HCEC 1CT (cell line): ENCODE measurements at regions not wholly inside any gene's neighbourhood (a gene's known extent, or its start where the extent isn't known, plus 50 kb on each side); places are given as distances from the start of the nearest gene placed in this dataset.
A peak's percentile ranks its signal among the peaks of the same experiment; 100 is the strongest.

Experiments used
- DNase-seq: peaks from one replicate; pipeline ENCODE4 v3.0.0-alpha.2; 2017

DNA sequence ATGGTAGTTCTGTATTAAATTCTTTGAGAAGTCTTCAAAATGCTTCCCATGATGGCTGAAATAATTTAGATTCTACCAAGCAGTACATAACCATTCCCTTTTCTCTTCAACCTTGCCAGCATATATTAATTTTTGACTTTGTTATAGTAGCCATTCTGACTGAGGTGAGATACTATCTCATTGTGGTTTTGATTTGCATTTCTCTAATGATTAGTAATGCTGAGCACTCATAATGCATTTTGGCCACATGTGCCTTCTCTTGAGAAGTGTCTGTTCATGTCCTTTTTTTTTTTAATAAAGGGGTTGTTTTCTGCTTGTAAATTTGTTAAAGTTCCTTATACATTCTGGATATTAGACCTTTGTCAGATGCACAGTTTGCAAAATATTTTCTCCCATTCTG is 173.9 kb downstream of the CALCRL start:
- DNase-seq = no peak

GRCh38 chr2:187272255-187272654 is 175.8 kb downstream of the CALCRL start:
- no peak for DNase-seq

DNA sequence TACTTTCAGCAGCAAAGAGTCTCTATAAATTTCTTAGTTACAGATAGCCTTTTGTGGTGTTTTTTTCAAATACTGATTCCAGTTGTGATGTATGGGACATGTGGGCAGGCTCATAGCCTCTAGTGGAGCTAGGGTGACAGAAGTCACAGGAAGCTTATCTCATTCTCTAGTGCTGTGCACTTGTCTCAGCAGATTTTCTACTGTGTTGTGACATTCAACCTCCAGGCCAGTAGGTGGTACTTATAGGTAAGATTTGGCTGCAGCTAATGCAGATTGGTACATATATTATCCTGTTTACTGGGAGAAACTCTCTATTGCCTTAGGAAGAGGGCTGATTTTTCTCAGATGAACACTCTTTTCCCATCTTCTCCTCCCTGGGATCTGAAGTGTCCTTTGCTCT is 176.2 kb downstream of the CALCRL start:
- no peak for DNase-seq

- DNase-seq = no peak
These were observed 181.4 kb downstream of the CALCRL start for GRCh38 chr2:187266645-187267044.

- no peak for DNase-seq
These were observed 181.9 kb downstream of the CALCRL start for GRCh38 chr2:187266147-187266546.

- DNase-seq = no peak
These were observed 183.4 kb downstream of the CALCRL start for GRCh38 chr2:187264612-187265011.

DNA sequence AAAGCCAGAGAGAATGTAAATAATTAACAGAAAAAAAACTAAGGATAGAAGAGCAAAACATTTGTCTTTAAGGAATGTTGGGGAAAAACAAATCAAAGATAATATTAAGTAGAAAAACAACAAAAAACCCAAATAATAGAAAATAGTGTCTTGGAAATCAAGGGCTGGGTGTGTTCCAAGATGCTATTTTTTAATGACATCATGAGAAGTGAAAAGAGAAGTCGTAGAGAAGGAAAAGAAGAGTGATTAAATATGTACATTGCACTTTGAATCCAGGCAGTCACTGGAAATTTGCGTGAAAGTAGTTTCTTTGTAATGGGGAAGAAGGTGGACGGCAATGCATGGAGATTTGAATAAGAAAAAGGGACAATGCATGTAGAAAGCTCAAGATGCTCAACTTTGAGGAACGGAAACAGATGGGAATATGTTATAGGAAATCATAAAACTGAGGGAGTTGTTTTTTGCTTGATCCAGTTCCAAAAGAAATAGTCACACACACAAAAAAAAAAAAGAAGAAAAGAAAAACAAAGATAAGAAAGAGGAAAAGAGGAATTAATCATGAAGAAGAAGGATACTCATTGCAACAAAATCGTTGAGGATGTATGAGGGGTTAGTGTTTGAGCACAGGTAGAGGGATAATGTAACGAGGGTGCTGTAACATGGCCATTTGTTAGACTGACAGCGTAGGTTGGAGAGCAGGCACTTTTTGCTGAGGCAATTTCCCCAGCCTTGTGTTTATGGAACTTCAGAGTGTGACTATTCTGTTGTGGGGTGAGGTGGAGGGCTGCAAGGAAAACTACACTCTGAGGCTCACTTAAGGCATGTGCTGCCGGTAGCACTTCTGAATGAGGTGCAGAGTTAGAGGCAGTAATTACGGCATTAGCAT is 184.1 kb downstream of the CALCRL start:
- no peak for DNase-seq

- DNase-seq = no peak
These were observed 186.3 kb downstream of the CALCRL start for GRCh38 chr2:187261705-187262104.

- no peak for DNase-seq
These were observed 196.0 kb downstream of the CALCRL start for GRCh38 chr2:187252063-187252462.

DNA sequence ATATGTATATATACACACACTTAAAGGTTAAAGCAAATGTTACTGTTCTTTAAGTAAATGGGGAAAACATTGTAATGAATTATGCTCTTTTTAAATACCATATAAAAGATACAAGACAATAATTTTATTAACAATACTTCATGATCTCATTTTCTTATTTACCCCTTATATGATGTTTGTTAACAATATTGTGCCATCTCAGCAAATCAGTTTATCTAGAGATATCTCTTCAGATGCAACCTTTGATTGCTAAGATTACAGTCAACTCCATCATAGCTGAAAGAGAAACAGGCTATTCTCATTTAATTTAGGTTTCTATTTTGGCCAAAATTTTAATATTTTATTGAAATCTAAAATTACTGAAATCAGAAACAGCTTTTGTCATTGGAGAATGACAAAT is 197.9 kb downstream of the CALCRL start:
- no peak for DNase-seq

- peak; percentile 63 for DNase-seq
These were observed 214.2 kb downstream of the CALCRL start for GRCh38 chr2:187233811-187234210.

DNA sequence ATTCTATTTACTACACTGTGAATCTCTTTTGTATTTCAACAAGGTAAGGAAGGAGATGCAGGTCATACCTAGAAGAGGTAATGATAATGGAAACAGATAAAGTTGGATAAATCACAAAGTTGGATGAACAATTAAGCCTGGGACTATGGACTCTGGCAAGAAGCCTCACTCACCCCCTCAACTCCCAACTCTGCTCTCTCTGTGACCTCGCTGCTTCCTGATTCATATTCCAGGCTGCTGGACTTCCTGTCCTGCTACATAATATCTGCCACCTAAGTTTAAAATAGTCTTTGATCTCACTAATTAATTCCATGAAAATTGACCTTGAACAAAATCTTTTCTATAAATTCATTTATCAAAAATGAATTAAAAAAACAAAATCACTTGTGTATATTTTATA is 215.3 kb downstream of the CALCRL start:
- peak; percentile 4 for DNase-seq

GRCh38 chr2:187230088-187230487 is 218.0 kb downstream of the CALCRL start:
- DNase-seq = no peak

GRCh38 chr2:187228986-187229385 is 219.1 kb downstream of the CALCRL start:
- no peak for DNase-seq

DNA sequence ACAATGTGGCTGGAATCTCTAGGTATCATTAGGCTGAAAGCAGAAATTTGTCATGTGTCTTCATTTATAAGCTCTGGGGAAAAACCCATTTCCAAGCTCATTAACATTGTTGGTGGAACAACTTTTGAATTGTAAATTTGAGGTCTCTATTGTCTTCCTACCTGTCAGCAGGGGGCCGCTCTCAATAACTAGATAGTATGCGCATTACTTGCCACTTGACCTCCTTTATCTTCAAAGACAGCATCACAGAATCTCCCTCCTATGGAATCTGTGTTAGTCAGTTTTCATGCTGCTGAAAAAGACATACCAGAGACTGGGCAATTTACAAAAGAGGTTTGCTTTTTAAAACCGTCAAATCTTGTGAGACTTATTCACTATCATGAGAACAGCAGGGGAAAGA is 223.1 kb downstream of the CALCRL start:
- DNase-seq = no peak

DNA sequence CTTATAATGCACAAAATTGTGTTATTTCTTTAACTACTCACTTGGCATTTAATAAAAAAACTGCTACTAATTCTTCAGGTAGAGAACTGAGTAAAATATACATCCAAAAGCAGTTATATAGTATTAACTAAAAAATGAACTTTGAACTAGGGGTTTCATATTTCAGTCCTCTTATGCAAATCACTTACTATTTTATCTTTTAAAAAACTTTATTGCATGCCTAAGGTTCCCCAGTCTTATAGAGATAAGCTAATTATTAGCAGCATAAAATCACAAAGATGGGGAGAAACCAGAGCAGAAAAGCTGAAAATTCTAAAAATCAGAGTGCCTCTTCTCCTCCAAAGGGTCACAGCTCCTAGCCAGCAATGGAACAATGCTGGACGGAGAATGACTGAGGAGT is 228.0 kb downstream of the CALCRL start:
- no peak for DNase-seq

DNA sequence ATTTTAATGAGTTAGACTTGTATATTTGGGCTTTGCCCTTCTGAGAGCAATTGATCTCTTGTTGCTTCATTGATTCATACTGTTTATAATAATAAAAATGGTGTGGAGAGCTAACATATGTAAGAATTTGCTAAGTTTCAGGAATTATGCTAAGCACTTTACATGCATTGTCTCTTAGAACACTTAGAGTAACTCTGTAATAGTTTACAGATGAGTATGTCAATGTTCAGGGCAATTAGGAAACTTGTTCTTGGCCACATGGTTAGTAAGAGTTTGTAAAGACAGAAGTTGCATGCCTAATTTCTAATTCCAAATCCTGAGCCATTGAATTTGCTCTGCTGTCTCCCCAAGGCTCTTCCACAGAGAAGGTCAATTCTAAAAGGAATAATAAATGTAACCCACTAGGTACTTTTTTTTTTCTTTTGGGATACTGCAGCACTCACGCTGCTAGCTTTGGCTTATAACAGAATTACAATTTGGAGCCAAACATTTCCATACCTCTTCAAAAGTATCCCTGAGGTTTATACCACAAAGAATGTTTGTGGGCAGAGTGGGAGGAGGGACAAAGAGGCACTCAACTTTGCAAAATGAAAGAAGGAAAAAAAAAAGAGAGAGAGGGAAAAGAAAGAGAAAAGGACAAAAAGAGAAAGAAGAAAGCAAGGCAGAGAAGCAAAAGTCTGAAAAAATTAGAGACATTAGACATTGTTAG is 232.4 kb downstream of the CALCRL start:
- DNase-seq = peak; percentile 16

- no peak for DNase-seq
These were observed 233.7 kb downstream of the CALCRL start for GRCh38 chr2:187214306-187214705.

- no peak for DNase-seq
These were observed 234.3 kb downstream of the CALCRL start for GRCh38 chr2:187213798-187214197.

DNA sequence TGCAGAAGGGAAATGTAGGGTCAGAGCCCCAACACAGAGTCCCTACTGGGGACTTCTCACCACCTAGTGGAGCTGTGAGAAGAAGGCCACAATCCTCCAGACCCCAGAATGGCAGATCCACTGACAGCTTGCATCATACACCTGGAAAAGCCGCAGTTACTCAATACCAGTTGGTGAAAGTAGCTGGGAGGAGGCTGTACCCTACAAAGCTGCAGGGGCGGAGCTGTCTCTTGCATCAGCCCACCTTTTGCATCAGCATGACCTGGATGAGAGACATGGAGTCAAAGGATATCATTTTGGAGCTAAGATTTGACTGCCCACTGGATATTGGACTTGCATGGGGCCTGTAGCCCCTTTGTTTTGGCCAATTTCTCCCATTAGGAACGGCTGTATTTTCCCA is 237.3 kb downstream of the CALCRL start:
- DNase-seq = no peak

DNA sequence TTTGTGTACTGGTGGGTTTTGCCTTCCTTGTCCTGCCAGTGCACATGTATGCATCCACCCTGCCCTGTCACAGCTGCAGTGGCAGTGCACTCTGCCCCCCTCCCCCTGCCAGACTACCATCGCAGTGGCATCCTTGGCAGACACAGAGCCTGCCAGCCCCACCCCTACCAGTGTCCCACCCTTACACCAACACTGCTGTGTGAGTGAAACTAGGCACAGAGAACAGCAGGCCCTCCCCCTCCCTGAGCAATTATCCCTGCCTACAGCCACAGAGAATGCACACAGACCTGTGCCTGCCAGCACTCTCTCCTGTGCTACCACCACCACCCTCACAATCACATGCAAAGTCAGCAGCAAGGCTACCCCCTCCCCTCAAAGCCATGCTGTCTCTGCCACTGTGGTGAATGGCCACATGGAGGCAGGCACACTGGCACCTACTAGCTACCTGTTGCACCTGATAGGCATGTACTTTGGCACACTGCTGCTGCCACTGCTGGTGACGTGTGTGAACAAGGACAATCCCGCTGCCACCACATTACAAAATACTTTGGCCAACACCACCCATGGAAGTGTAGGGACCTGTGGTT is 239.8 kb downstream of the CALCRL start:
- no peak for DNase-seq

- DNase-seq = no peak
These were observed 240.9 kb downstream of the CALCRL start for GRCh38 chr2:187207126-187207525.

- no peak for DNase-seq
These were observed 241.6 kb downstream of the CALCRL start for GRCh38 chr2:187206471-187206870.

DNA sequence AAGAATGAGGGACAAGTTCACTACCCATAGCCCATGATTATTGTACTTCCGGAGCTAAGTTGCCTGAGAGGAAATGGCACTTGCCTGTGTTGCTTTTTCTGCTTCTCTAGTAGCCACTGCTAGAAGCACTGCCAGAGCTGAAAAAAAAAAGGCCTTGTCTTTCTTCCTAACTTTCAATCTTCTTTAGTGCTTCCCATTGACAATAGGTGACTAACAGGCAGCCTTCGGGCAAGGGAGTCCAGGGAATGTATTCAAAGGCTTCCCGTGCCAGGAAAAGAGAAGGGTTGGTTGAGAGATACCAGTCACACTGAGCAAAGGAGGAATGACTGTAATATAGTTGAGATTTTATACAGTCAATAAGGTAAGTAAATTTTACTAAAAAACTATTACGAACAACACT is 242.0 kb downstream of the CALCRL start:
- no peak for DNase-seq
